Stimulated activated CD4-positive, alpha-beta T cell treated with anti-CD3 and anti-CD28 coated beads, TNF-alpha, amount 100 ng/mL, for 1 hour (primary cell): ENCODE measurements at regions not wholly inside any gene's neighbourhood (a gene's known extent, or its start where the extent isn't known, plus 50 kb on each side); places are given as distances from the start of the nearest gene placed in this dataset.

Source experiments
- DNase-seq, 3 donors: peaks; one replicate each; pipeline ENCODE4 v3.0.0-alpha.2; 2020; ENCODE audit warnings: low read depth in 3 of 3, low spot score in 1 of 3

DNA sequence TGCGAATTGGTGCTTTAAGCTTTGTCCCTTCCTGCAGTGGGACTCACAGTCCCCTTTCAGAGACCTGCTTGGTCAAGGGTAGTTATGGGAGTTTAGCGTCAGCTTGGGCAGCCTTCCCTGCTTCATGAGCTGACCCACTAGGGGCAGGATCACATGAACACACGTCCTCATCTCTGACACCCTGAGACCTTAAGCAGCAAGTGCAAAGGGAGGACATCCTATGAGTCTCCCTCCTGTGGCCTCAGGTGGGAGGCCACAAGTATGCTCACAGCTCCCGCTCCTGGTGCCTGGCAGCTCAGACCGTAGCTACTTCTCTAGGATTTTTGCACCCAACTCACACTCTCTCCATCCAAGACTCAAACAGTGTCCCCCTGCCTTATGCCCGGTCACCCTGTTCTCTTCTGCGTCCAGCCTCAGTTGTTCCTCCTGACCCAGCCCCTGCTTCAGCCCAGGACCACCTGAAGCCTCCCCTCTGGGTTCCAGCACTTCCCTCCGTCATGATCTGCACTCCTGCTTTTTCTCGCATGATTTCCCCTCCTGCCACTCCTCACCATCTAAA lies 136.6 kb upstream of the FAM20C start:
- no peak for DNase-seq

DNA sequence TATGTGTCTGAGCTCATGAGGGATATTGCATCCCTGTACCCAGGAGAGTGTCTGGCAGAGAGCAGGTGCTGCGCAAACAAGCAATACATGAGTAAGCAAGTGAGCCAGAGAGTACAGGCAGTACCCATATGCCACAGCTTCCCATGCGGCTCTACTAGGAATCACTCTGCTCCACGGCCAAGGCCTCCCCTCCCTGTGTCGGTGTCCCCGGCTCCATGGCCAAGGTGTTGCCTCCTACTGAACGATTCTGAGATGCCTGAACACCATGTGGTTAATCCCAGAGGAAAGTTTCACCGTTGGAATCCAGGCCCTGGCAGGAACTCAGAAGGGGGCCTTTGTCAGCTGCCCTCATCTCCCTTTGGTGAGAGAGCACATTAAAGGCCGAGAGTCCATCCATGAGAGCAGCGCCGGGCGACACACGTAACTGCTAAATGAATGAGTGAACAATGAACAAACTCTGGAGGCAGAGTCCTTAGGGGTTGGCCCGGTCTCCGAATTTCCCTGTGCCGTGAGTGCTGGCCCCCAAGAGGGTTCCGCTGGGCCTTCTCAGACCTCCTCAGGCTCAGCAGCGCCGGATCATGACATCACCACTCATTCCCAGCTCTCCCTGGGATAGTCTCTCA lies 136.0 kb upstream of the FAM20C start:
- no peak for DNase-seq

DNA sequence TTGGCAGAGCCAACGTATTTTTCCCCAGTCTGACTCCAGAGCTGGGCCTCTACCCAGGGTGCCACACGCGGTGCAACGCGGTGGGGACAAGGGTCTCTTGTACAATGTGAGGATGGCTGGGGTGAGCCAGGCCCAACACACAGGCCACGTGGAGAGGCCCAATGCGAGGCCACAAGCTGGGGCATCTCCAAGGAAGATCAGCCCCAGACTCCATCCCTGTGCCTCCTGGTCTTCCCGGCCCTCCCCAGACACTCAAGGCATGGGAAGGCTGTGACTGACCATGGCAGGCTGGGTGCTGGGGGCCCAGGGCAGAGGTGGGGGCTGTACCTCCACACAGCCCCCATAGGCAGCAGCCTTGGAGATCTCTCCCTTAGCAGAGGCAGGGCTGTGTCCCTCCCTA lies 135.3 kb upstream of the FAM20C start:
- DNase-seq = no peak

DNA sequence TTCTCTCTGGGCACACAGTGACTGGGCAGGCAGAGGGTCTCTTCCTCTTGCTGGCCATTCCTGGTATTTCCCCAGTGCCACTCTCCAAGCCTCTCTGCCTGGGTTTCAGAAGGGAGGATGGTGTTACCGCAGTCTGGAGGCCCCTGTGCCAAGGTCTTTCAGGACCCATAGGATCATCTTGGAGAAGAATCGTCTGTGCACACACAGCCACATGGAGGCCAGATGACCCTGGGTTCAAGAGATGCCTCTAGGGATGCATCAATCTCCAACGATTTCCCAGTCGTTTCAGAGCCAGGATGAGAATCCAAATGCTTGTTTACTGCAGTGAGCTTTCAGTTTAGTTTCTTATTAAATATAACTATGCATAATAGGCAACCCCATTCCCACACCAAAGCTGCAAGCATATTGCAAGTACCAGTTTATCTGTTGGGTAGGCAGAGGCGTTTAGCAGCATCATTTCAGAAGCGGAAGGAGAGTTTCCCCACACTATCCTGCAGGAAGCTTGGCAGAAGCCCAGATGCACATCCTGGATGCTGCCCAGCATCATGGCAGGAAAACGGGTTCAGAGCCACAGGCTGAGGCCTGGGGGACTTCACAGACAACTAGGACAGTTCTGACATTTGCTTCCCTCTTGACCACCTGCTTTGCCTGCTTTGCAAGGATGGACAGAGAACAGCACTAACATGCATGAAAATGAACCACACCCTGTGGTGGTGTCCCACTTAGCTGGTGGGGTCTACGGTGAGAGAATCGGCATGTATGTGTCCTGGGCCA lies 134.7 kb upstream of the FAM20C start:
- DNase-seq = no peak

DNA sequence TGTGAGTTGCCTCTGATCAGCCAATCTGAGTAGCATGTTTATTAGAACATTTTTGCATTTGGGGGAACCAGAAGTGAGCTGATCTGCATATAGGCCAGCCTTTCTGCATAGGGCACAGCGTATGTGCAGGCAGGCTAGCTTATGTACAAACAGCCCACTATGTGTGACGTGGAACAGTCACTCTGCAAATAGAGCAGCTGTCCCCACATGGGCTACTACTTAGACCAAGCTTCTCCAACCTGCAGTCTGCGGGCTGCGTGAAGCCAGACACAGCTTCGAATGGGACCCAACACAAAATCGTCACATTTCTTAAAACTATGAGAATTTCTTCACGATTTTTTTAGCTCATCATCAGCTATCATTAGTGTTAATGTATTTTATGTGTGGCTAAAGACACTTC lies 134.1 kb upstream of the FAM20C start:
- no peak for DNase-seq

DNA sequence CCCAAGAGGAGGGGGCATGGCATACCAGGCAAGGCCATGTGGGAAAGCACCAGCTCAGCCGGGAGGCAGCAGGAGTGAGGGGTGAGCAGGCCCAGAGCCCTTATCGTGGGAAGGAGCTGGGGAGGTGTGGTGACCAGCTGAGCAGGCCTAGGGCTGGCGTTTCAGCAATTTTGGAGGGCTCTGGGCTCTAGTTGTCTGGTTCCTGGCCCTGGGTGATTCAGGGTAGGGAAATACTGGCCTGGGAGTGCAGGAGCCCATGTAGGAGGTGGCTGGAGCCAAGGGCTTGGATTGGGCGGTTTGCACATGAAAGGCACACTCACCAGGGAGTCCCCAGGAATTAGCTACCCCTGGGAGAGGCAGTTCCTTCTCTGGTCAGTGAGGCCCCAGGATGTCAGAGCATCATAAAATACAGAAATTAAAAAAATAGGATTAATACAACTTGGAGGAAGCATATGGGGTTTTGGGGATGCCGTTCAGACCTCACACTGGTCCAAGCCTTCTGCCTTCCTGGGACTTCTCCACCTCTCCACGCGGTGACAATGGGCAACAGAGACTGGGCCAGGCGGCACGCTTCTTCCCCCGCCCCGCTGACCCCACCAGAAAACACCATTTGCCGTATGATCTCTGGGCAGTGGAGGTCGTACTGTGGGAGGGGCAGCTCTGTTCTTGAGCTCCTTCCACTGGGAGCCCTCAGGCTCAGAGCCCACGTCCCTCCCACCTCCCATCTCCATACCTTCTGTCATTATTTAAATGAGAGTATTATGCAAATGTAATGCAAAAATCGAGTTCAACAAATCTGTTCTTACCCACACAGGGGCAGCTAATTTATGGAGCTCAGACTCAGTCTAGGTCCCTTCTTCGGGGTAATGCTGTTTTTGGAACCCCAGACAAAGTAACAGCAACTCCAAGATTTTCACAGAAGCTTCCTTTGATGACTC lies 133.0 kb upstream of the FAM20C start:
- DNase-seq = no peak

DNA sequence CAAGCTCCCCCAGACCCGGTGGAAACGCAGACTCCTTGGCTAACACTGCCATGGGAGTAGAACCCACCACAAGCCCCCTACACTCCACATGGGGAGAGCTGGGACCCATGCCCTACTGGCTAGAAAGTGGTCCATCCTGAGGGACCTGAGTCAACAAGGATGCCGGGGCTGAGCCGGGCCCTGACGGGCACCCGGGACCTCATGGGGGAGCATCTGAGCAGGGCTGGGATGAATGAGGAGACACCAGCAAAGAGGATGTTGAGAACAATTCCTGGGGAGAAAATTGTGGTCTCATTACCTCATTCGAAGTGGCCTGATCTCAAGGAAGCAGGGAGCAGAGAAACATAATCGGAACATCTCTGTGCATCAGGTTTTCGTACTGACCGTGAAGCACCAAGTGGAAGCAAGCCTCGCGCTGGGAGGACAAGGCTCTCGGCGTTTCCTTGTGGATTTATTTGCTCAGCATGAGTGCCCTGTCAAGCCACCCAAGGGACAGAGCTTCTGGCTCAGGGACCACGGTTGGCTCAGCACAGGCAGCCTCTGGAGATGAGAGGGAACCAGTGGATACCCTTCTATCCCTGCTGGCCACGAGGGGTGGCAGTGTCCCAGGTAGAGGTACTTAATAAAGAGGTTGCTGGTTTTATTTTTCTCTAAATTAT lies 132.2 kb upstream of the FAM20C start:
- DNase-seq = no peak

DNA sequence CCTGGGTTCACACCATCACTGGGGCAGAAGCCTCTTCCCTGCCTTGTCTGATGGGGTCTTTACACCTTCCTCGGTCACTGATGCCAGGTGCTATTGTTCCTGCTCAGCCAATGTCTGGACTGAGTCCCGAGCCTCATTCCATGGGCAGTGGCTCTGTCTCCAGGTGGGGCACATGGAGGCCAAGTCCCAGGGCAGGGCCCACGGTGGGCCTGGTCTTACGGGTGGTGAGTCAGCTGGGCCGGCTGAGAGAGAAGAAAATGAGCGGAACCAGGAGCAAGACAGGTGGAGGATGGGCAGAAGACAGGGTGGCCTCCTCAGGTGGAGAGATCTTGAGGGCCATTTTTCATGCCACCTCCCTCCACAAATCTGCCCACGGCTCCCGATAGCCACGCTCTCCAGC lies 131.7 kb upstream of the FAM20C start:
- no peak for DNase-seq

DNA sequence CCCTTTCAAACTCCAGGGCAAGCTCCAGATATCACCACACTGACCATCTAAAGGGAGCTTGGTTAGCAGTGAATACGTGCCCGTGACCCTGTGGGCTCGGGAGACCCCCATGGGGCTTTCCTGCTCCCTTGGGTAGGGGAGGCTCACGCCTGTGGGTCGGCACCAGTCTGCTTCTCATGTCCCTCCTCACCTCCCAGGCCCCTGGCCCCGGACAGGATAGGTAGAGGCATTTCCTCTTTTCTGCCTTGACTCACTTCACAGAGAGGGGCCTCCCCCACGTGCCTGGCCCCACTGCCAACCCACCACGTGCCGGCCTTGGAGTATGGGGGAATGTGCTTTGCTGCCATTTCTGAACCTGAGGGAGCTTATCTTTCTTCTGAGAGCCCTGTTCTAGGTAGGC lies 131.3 kb upstream of the FAM20C start:
- no peak for DNase-seq

DNA sequence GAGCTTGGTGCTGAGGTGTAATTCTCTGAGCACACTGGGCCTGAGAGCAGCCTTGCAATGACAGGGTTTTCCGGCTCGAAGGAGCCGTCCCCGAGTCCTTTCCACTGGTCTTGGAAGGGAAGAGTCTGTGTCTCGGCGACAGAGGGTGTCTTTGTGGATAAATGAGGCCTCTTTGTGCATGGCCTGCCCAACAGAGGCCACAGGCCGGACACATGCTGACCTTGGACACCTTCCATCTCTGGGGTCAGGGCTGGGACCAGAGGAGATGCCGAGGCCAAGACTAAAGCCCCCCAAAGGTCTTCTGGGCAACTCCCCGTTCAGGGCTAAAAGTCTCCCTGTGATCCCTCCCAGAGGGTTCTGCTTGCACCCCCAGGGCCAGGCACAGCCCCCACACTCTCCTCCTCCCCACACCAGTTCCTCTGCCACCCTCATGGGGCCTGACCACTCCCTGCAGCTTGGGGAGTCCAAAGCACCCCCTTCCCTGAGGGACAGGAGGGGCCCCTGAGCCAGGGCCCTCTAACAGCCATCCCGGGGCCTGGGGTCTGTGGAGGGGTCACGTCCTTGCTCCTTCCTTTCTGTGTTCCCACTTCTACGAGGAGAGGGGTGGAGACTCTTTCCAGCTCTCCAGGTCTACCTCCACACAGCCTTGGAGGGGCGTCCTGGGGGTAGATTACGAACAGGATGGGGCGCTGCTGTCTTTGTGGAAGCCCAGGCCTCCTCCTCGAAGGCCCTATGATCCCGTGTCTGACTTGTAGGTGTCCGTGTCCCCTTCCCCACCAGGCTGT lies 130.6 kb upstream of the FAM20C start:
- DNase-seq = no peak

DNA sequence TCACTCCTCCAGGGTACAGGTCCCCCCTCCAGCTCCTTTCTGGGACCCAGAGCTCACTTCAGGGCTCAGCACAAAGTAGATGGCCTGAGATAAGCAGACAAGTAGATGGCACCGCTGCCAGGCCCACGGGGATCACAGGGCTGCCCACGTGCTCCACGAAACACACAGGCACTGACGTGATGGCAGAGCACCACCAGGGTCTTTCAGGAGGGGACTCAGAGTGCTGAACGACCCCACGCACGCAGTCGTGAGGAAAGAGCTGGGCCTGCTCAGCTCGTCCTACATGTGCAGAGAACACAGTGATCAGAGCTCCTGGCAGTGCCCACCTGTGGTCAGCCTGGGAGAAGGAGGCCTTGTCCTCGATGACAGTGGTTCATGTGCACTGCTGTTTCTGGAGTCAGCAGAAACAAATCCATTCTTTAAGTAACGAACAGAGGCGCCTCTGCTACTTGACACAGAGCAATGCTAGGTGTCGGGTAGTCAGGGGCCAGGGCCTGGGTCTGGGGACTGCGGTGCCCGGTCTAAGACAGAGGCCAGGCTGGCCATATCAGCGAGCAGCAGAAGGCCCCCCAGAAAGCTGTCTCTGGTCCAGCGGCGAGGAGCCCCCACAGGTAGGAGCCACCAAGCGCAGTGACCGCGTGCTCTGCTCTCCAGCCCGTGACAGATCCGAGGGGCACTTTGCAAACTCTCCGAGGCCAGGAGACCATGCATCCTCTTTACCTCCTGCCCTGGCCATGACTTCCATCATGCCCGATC lies 129.8 kb upstream of the FAM20C start:
- no peak for DNase-seq

DNA sequence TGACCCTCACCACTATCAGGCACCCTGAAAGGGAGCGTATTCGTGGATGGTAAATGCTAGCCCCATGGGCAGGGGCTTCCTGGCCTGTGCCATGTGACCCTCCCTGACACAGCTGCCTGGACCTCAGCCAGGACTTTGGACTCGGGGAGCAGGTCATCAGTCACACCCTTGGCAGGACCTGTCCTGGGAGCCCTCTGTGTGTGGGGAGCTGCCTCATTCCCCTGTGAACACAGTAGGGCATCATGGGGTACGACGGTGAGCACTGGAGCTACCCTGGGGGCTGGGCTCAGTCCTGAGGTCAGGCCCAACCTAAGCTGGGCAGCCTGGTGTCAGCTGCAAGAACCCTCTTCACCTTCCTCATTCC lies 129.3 kb upstream of the FAM20C start:
- DNase-seq = no peak

DNA sequence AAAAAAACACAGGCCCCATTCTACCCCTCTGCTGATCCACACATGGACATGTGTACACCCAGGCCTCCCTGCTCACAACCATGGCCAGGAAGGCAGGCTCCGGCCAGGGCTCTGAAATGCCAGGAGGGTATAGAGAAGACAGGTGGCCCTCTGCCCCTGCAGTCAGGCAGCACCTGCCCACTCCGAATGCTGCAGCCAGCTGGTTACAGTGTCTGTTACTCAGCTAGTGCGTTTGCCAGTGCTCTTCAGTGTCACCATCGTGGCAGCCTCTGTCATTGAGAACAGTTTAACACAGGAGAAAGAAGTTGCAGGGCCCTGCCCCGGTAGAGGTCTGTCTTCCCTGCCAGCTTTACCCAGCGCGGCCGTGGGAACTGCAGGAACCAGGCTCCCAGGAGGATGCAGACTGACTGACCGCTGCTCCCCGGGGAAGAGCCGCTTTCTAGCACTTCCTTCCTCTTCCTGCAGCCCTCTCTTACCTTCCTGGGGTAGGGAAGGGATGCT lies 128.8 kb upstream of the FAM20C start:
- no peak for DNase-seq

DNA sequence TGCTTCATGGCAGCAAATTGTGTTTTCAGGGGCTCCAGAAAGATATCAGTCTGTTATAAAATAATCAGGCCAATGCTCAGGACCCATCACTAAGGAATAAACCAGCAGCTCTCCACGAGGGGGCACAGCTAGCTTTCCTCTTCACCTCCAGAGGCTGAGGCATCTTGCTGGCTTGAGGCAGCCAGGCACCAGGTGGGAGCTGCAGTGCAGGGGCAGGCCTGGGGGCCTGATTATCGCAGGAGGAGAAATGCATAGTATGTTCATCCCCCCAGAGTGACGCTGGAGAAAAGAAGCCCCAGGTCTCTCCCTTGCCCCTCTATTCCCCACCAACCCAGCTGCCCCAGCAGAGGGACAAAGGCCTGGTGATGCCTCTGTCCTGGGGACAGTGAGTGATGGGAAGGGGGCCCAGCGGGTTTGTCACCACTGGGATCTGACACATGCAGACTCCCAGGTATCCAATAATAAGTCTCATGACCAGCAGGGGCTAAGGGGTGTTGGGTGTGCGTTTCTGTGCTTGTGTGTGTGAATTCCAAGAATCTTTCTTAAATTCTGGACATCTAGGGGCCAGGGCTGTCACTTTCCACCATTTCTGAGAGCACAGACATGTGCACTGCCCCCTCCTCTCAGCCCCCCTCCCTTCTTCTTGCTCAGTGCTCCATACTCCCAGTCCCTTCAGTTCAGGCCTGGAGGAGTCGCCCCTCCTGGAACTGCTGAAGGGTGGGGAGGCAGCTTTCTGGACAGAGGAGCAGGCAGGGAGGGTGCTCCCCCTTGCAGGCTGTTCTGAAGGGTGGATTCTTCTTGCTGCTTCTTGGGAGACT lies 128.1 kb upstream of the FAM20C start:
- no peak for DNase-seq

DNA sequence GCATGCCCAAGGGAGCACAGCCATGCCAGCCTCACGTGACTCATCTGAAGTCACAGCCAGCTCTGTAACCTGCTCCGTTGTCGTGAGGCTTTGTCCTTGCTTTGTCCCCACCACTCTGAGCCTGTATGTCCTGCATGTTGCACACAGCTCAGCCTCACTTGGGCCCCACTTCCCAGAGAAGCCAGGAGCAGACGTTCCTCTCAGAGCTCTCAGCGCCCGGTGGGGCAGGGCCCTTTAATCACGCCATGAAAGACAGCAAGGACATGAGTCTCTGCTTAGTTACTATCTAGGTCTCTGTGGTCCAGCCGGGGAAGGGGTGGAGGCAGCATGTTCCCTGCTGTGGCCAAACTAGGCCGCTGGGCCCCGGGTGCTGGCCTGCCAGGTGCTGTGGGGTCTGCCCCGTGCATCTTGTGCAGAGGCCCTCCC lies 127.4 kb upstream of the FAM20C start:
- no peak for DNase-seq

DNA sequence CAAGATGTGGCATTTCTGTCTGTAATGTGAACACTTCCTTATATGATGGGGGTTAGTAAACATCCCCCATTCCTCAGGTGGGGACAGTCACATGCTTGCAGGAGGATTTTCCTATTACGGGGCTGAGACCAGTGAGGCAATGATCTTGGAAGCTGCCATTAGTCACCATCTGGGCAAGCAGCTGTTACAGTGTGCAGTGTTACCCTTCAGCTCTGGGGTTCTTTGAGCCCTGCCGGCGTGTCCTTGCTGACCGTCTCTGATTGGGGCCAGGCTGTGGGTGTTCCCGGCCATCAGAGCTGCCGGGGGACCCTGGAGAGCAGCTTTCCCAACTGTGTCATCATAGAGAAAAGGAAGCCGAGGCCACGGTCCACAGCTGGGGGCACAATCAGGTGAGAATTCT lies 126.8 kb upstream of the FAM20C start:
- DNase-seq = no peak

DNA sequence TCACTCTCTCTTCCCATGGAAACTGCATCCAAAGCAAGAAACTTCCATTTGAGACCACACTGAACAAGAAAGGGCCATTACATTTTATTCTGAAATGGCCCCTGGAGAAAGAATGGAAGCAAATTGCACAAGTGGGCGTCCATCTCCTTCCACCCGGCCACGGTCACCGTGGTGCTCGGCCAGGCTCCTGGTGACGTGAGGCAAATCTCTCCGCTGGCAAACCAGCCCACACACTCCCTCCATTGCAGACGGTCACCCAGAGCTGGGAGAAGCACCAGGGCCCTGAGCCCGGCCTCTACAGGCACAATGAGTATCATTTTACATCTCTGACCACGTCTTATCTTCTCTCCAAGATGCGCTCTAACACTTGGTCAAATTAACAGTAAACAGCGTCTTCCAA lies 126.1 kb upstream of the FAM20C start:
- no peak for DNase-seq

DNA sequence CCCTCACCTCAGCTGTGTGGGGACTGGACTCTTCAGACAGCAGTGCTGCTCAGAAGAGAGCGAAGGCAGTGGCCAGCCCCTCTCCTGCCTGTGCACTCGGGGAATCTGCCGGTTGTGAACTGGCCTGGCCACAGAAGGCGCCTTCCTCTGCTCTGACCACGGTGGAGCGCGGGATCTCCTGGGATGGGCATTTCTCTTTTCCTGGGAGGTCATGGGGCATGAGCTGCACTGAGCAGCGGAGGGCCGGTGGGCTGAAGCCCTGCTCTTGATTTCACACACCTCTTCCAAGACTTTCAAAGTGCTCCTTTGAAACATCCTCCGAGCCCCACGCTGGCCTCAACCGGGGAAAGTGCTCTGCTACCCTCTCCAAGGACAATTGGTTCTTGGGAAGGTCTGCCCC lies 125.6 kb upstream of the FAM20C start:
- DNase-seq = no peak
